ENCODE measurements at regions not wholly inside any gene's neighbourhood (a gene's known extent, or its start where the extent isn't known, plus 50 kb on each side); places are given as distances from the start of the nearest gene placed in this dataset.

DNA sequence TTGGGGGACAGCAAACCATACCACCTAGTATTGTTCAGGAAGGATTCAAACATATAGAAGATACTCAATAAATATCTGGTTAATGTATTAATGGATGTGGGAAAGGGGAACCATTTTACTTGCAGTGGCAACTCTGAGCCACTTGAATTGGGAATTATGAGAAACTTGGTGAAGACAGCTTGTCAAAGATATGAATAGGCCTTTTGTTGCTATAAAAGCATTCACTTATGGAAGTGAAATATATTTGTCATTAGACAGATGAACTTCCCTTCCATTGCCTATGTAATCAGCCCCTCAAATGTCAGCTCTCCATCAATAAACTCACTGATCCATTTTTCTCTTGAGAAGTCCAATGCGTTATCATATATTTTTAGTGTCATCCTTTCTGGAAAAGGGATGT, 56.1 kb downstream of the GPR85 start:
- in situ Hi-C loops (cut with MboI; ENCODE audit: low sequenced_read_pairs) = no loop called here

DNA sequence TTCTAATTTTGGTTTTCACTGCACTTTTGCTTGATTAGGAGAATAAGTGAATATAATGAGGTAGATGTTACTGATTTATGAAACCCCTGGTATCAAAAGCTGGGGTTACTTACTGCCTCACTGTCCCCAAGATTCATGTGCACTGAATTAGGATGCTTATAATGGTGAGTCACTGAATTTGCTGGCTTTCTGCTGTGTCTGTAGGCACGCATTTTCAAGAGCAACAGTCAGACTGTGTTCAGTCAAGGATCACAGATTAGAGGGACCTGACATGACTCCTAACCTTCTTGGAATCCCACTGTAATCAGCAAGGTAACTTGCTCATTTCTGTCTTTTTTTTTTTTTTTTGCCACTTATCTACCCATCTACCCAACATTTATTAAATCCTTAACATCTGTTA, 59.7 kb downstream of the GPR85 start:
- in situ Hi-C loops (cut with MboI; ENCODE audit: low sequenced_read_pairs) = no loop called here

DNA sequence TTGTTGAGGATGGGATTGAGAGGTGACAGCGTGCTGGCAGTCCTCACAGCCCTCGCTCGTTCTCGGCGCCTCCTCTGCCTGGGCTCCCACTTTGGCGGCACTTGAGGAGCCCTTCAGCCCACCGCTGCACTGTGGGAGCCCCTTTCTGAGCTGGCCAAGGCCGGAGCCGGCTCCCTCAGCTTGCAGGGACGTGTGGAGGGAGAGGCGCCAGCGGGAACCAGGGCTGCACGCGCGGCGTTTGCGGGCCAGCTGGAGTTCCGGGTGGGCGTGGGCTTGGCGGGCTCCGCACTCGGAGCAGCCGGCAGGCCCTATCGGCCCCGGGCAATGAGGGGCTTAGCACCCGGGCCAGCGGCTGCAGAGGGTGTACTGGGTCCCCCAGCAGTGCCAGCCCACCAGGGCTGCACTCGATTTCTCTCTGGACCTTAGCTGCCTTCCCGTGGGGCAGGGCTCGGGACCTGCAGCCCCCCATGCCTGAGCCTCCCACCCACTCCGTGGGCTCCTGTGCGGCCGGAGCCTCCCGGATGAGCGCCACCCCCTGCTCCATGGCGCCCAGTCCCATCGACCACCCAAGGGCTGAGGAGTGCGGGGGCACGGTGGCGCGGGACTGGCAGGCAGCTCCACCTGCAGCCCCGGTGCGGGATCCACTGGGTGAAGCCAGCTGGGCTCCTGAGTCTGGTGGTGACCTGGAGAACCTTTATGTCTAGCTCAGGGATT, 69.3 kb downstream of the GPR85 start:
- in situ Hi-C loops (cut with MboI; ENCODE audit: low sequenced_read_pairs) = loop anchor here (25.0 kb wide), 2 partner anchors 270 to 395 kb away; no protein-coding TSS in a partner anchor

- in situ Hi-C loops (cut with MboI; ENCODE audit: low sequenced_read_pairs) = loop anchor here (25.0 kb wide), 2 partner anchors 272 to 397 kb away; no protein-coding TSS in a partner anchor
Measured at GRCh38 chr7:113015034-113015645, 71.5 kb downstream of the GPR85 start.

- in situ Hi-C loops (cut with MboI; ENCODE audit: low sequenced_read_pairs) = loop anchor here (25.0 kb wide), 2 partner anchors 273 to 398 kb away; no protein-coding TSS in a partner anchor
Measured at GRCh38 chr7:113013761-113014449, 72.7 kb downstream of the GPR85 start.

DNA sequence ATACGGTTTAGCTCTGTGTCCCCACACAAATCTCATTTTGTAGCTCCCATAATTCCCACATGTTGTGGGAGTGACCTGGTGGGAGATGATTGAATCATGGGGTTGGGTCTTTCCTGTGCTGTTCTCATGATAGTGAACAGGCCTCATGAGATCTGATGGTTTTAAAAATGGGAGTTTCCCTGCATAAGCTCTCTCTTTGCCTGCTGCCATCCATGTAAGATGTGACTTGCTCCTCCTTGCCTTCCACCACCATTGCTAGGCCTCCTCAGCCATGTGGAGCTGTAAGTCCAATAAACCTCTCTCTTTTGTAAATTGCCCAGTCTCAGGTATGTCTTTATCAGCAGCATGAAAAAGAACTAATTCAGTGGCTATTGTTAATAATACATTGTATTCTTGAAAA, 73.8 kb downstream of the GPR85 start:
- in situ Hi-C loops (cut with MboI; ENCODE audit: low sequenced_read_pairs) = loop anchor here (25.0 kb wide), 2 partner anchors 274 to 399 kb away; no protein-coding TSS in a partner anchor

DNA sequence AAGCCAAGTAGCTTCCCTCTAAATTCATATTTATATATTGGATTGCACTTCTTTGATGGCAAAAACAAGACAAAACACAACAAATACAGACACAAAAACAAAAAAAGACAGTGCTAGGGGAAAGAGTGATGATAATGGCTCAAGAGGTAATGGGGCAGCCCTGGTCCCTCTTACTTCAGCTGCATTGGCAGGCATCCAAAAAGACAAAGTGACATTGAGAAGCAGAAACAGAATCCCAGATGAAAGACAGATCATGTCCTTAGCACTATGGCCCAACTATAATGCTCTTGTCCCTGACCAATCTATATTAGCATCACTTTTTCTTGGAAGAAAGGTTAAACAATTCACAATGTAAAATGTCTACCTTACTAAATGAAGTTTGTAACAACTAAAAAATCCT, 76.2 kb downstream of the GPR85 start:
- in situ Hi-C loops (cut with MboI; ENCODE audit: low sequenced_read_pairs) = loop anchor here (25.0 kb wide), 2 partner anchors 277 to 402 kb away; no protein-coding TSS in a partner anchor

DNA sequence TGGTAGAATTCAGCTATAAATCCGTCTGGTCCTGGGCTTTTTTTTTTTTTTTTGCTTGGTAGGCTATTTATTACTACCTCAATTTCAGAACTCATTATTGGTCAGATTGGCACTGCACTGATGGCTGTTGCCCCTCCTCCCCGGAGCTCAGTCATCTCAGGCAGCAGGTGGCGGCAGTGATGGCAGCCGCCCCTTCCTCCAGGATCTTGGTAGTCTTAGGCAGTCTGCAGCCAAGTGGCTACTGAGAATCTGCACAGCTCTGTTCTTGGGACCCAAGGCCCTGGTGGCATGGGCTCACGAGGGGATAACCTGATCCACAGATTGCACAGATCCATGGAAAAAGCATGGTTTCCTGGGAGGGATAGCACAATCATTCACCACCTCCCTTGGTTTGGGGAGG, 77.9 kb downstream of the GPR85 start:
- in situ Hi-C loops (cut with MboI; ENCODE audit: low sequenced_read_pairs) = loop anchor here (25.0 kb wide), 2 partner anchors 279 to 404 kb away; no protein-coding TSS in a partner anchor

DNA sequence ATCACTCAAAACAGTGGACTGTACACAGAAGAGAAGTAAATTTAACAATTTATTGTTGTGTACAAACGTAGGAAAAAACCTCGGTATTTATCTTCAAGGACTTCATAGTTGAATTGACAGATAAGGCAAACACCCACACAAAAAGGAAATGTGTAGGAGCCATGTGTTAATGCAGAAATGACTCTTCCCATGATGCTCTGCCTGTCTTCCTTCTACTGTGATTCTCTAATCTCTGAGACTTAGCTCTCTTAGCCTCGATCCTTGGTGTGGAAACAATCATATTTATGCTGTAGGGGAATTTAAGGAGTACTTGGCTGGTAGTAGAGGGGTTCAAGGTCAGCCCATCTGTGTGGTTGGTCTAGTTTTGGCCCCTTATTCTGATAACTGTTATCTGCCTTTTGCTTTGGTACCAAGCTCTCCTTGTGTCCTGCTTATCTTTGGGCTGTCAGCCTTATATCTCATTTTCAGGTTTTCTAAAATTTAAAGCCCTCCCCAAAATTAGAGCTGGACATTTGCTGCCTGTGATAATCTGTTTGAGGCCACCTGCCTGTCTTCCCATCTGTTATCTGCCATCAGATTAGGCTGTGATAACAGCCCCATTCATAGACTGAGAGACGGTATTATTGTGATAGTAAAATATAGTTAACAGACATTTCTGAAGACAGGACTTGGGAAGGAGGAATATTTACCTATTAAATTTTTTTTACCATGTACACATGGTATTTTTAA, 81.7 kb downstream of the GPR85 start:
- in situ Hi-C loops (cut with MboI; ENCODE audit: low sequenced_read_pairs) = loop anchor here (25.0 kb wide), 2 partner anchors 282 to 407 kb away; no protein-coding TSS in a partner anchor

- in situ Hi-C loops (cut with MboI; ENCODE audit: low sequenced_read_pairs) = loop anchor here (25.0 kb wide), 2 partner anchors 287 to 412 kb away; no protein-coding TSS in a partner anchor
Measured at GRCh38 chr7:113000316-113001020, 86.2 kb downstream of the GPR85 start.

DNA sequence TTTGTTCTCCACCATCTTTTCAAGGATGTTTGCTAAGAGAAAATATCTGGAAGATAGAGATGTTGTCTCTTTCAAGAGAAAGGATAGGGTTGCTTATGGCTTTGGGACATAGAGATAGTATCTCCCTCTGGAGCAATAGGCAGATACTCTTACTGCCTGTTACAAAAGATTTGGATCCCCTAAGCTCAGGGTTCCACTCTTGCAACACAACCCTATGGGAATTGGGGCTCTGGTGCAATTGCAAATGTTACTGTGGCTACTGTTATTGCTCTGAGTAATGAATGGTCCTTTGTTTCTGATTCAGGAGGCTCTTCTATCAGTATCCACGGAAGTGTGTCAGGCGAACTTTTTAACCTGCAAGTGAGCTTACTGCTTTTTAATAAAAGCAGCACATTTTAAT, 88.8 kb downstream of the GPR85 start:
- in situ Hi-C loops (cut with MboI; ENCODE audit: low sequenced_read_pairs) = no loop called here

- in situ Hi-C loops (cut with MboI; ENCODE audit: low sequenced_read_pairs) = no loop called here
Measured at GRCh38 chr7:112996331-112996871, 90.2 kb downstream of the GPR85 start.

DNA sequence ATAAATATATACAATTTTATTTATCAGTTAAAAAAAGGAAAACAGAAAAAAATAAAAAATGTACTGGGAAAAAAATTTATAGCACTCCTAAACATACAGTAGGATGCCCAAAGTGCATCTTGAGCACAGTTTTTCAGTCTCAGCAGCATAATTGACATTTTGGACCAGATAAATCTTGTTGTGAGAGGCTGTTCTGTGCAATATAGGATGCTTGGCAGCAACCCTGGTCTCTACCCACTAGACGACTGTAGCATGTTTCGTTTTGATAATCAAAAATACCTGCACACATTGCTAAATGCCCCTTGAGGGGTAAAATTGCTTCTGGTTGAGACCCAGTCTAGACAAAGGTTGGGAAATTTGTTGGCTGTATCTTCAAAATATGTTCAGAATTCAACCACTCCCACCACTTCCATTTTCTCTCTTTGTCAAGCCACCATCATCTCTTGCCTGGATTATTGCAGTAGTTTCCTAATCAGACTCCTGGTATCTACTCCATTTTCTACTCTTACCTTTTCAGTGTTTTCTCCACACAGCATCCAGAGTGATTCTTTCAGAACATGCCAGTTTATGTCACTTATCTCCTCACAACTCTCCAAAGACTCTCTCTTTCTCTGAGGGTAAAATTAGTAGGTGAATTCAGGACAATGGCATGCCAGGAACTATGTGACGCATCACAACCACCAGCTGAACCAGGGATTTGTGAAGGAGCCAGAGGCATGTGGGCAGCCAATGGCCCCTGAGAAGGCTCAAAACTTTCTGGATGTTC, 91.4 kb downstream of the GPR85 start:
- in situ Hi-C loops (cut with MboI; ENCODE audit: low sequenced_read_pairs) = no loop called here

GRCh38 chr7:112994656-112995055, 92.0 kb downstream of the GPR85 start:
- in situ Hi-C loops (cut with MboI; ENCODE audit: low sequenced_read_pairs) = no loop called here

- in situ Hi-C loops (cut with MboI; ENCODE audit: low sequenced_read_pairs) = no loop called here
Measured at GRCh38 chr7:112990624-112991023, 96.0 kb downstream of the GPR85 start.

- in situ Hi-C loops (cut with MboI; ENCODE audit: low sequenced_read_pairs) = no loop called here
Measured at GRCh38 chr7:112989531-112989930, 97.1 kb downstream of the GPR85 start.

- in situ Hi-C loops (cut with MboI; ENCODE audit: low sequenced_read_pairs) = no loop called here
Measured at GRCh38 chr7:112987171-112987570, 99.5 kb downstream of the GPR85 start.

DNA sequence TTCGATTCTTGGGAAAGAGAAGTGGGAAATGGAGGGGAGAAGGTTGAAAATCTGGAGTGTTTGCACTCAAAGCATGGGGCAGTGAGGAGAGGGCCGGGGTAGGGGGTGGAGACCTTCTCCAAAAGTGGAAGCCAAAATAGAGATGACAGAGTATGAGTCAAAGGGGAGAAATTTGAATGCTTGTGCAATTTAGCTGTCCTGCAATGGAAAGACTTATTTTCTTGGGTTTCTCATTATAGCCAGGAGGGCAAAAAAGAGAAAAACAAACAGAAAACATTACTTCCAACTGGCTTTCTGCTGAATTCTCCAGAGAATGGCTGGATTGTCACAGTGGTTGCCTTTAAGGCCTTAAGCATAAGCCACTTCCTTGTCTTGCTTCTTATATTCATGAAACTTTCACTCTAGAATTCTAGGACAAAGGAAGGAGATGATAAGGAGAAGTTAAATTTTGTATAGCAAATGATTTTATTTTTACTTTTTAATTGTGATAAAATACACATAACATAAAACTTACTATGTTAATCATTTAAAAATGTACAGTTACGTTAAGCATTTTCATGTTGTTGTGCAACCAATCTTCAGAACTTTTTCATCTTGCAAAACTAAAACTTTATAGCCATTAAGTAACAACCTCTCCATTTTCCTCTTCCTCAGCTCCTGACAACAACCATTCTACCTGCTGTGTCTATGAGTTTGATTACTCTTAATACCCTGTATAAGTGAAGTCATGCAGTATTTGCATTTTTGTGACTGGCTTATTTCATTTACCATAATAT, 100.2 kb downstream of the GPR85 start:
- in situ Hi-C loops (cut with MboI; ENCODE audit: low sequenced_read_pairs) = no loop called here

All from HL-60/S4 treated with phorbol 12-myristate 13-acetate at 8.2 ng/mL for 4 days and 3 days (cell line).